IMR-90 (cell line): ENCODE measurements at regions not wholly inside any gene's neighbourhood (a gene's known extent, or its start where the extent isn't known, plus 50 kb on each side); places are given as distances from the start of the nearest gene placed in this dataset.

Source experiments
- ATAC-seq: fragments of 200-7000 bp; cut with Tn5 transposase; 2 replicates; pipeline ENCODE4 v1.9.1; 2020; ENCODE audit warnings: low read depth, mild to moderate bottlenecking, moderate library complexity
- BruUV-seq: library from RNA; stranded (reverse); fragments of 400-500 nt; replicated peaks from 2 replicates; lab custom pipeline; 2021; lab: Mats Ljungman, UMichigan
- CTCF ChIA-PET: fragments of 300-600 bp; formaldehyde crosslinking; extraction: SDS; loops from one replicate; lab custom pipeline; 2021; ENCODE audit warnings: antibody characterized with exemption; lab: Yijun Ruan, JAX
- POLR2A ChIA-PET: fragments of 300-600 bp; sonication (Branson Sonifier 250); formaldehyde crosslinking; loops from one replicate; lab custom pipeline; 2022; ENCODE audit warnings: antibody characterized with exemption; ENCODE audit not compliant: unreplicated experiment; lab: Charles Lee
- DNase-seq: peaks from one replicate; pipeline ENCODE4 v3.0.0; 2013
- H2AFZ ChIP-seq: replicated peaks from 2 replicates; pipeline ENCODE3; 2013; ENCODE audit warnings: low read length, mild to moderate bottlenecking; ENCODE audit not compliant: poor library complexity
- H2AK5ac ChIP-seq: 2 replicates; pipeline ENCODE4 v1.6.1; 2013; ENCODE audit warnings: low read depth, low read length, inconsistent platforms
- H2AK9ac ChIP-seq: replicated peaks from 2 replicates; pipeline ENCODE3; 2013; ENCODE audit warnings: mild to moderate bottlenecking, low read depth, low read length, moderate library complexity; ENCODE audit not compliant: poor library complexity
- H2BK120ac ChIP-seq: 2 replicates; pipeline ENCODE4 v1.6.1; 2013; ENCODE audit warnings: low read depth, low read length, inconsistent platforms
- H2BK15ac ChIP-seq: 3 replicates; pipeline ENCODE4 v1.6.1; 2013; ENCODE audit warnings: low read depth, low read length, inconsistent platforms
- H2BK20ac ChIP-seq: 2 replicates; pipeline ENCODE4 v1.6.1; 2013; ENCODE audit warnings: low read depth, mild to moderate bottlenecking, inconsistent platforms, low read length, moderate library complexity
- H2BK5ac ChIP-seq: 2 replicates; pipeline ENCODE4 v1.6.1; 2013; ENCODE audit warnings: mild to moderate bottlenecking, low read depth, low read length, inconsistent platforms; ENCODE audit not compliant: poor library complexity, severe bottlenecking
- H3K14ac ChIP-seq: replicated peaks from 2 replicates; pipeline ENCODE4 v1.6.1; 2013; ENCODE audit warnings: low read depth, low read length, inconsistent platforms
- H3K18ac ChIP-seq: 2 replicates; pipeline ENCODE4 v1.6.1; 2013; ENCODE audit warnings: low read depth, low read length, control low read depth
- H3K23ac ChIP-seq: 2 replicates; pipeline ENCODE4 v1.6.1; 2013; ENCODE audit warnings: low read depth, low read length, inconsistent platforms
- H3K27ac ChIP-seq: 2 replicates; pipeline ENCODE4 v1.5.1; 2013; ENCODE audit warnings: mild to moderate bottlenecking, control low read depth, low read length; ENCODE audit not compliant: insufficient read depth
- H3K27me3 ChIP-seq: 2 replicates; pipeline ENCODE4 v1.6.1; 2013; ENCODE audit warnings: low read length; ENCODE audit not compliant: control insufficient read depth, insufficient read depth
- H3K36me3 ChIP-seq: 2 replicates; pipeline ENCODE4 v1.6.1; 2013; ENCODE audit warnings: low read length, mixed read lengths; ENCODE audit not compliant: control insufficient read depth, insufficient read depth
- H3K4ac ChIP-seq: 2 replicates; pipeline ENCODE4 v1.6.1; 2013; ENCODE audit warnings: low read depth, low read length, inconsistent platforms
- H3K4me1 ChIP-seq: 2 replicates; pipeline ENCODE4 v1.6.1; 2013; ENCODE audit warnings: low read length, mixed read lengths; ENCODE audit not compliant: control insufficient read depth, insufficient read depth
- H3K4me2 ChIP-seq: 2 replicates; pipeline ENCODE4 v1.6.1; 2013; ENCODE audit warnings: low read depth, mild to moderate bottlenecking, control low read depth, low read length, moderate library complexity
- H3K4me3 ChIP-seq: 2 replicates; pipeline ENCODE4 v1.5.1; 2013; ENCODE audit warnings: low read depth, mild to moderate bottlenecking, control low read depth, low read length, moderate library complexity; ENCODE audit not compliant: insufficient read depth
- H3K56ac ChIP-seq: 2 replicates; pipeline ENCODE4 v1.6.1; 2013; ENCODE audit warnings: low read length, inconsistent platforms; ENCODE audit not compliant: insufficient read depth; ENCODE audit errors: extremely low read depth
- H3K79me1 ChIP-seq, 2 experiments: 2 replicates each; pipeline ENCODE4 v1.6.1; 2013; ENCODE audit warnings: low read length in 2 of 2, inconsistent platforms in 1 of 2, low read depth in 1 of 2
- H3K9ac ChIP-seq: 2 replicates; pipeline ENCODE4 v1.6.1; 2013; ENCODE audit warnings: low read depth, low read length, control low read depth
- H3K9me1 ChIP-seq: 2 replicates; pipeline ENCODE4 v1.6.1; 2013; ENCODE audit warnings: low read length, inconsistent platforms; ENCODE audit not compliant: insufficient read depth
- H3K9me3 ChIP-seq: 2 replicates; pipeline ENCODE4 v1.6.1; 2013; ENCODE audit warnings: low read length; ENCODE audit not compliant: control insufficient read depth, insufficient read depth
- H4K20me1 ChIP-seq: 2 replicates; pipeline ENCODE4 v1.6.1; 2013; ENCODE audit warnings: low read length, inconsistent platforms; ENCODE audit not compliant: insufficient read depth
- H4K5ac ChIP-seq: 2 replicates; pipeline ENCODE4 v1.6.1; 2013; ENCODE audit warnings: mild to moderate bottlenecking, low read depth, low read length, control low read depth
- H4K8ac ChIP-seq, 2 experiments: 2 replicates each; pipeline ENCODE4 v1.6.1; 2013; ENCODE audit warnings: low read depth in 2 of 2, low read length in 2 of 2, control low read depth in 1 of 2, inconsistent platforms in 1 of 2
- H4K91ac ChIP-seq: 2 replicates; pipeline ENCODE4 v1.6.1; 2013; ENCODE audit warnings: low read depth, low read length, inconsistent platforms; ENCODE audit not compliant: insufficient read depth
- CHD1 ChIP-seq: IDR thresholded peaks from 2 replicates; pipeline ENCODE4 v1.6.1; 2012; ENCODE audit warnings: low read depth, low read length, improper control_type of control experiment
- FOS ChIP-seq: fragments of 150-350 bp; IDR thresholded peaks from 2 replicates; pipeline ENCODE4 v1.6.1; 2016; ENCODE audit warnings: low read depth, low read length
- MAFK ChIP-seq: IDR thresholded peaks from 2 replicates; pipeline ENCODE4 v1.6.1; 2012; ENCODE audit warnings: low read depth, low read length, improper control_type of control experiment
- POLR2A ChIP-seq: IDR thresholded peaks from 2 replicates; pipeline ENCODE4 v1.6.1; 2012; ENCODE audit warnings: mild to moderate bottlenecking, low read depth, low read length
- RAD21 ChIP-seq: IDR thresholded peaks from 2 replicates; pipeline ENCODE4 v1.6.1; 2012; ENCODE audit warnings: low read length, improper control_type of control experiment
- RCOR1 ChIP-seq: IDR thresholded peaks from 2 replicates; pipeline ENCODE4 v1.6.1; 2012; ENCODE audit warnings: mild to moderate bottlenecking, low read length, improper control_type of control experiment; ENCODE audit not compliant: insufficient replicate concordance
- RFX5 ChIP-seq: IDR thresholded peaks from 2 replicates; pipeline ENCODE4 v1.8.0; 2012; ENCODE audit warnings: low read depth, mild to moderate bottlenecking, low read length, moderate library complexity
- SMC3 ChIP-seq: fragments of 150-350 bp; IDR thresholded peaks from 2 replicates; pipeline ENCODE4 v1.6.1; 2016; ENCODE audit warnings: low read depth, mild to moderate bottlenecking, antibody characterized with exemption, low read length, moderate library complexity
- WGBS, 2 experiments: methylation state at CpG; one replicate each; pipeline versions ENCODE4 v1.1.5 to v1.1.7; 2013; ENCODE audit warnings: missing lambda C conversion rate in 2 of 2; ENCODE audit not compliant: insufficient read length in 1 of 2; ENCODE audit errors: extremely low coverage in 2 of 2; 5-methylcytosine and 5-hydroxymethylcytosine counted together
- dilution Hi-C: fragments of 300-500 bp; cut with HindIII; formaldehyde crosslinking; loops from one replicate; pipeline ENCODE4 v1.14.3; 2018; ENCODE audit warnings: low sequenced_read_pairs; ENCODE audit not compliant: unreplicated experiment
- in situ Hi-C: fragments of 300-500 bp; cut with MboI; formaldehyde crosslinking; loops from 3 replicates; pipeline ENCODE4 v1.14.3; 2019; ENCODE audit warnings: low sequenced_read_pairs, inconsistent platforms, mixed read lengths
- intact Hi-C: fragments of 100-400 bp; cut with micrococcal nuclease; formaldehyde crosslinking; loops from 2 replicates; pipeline ENCODE4 v1.10.0; 2022
- TF ChIP-seq, protein P1 (sequence below): fragments of 150-350 bp; IDR thresholded peaks from 2 replicates; pipeline ENCODE4 v1.6.1; 2017; ENCODE audit warnings: mild to moderate bottlenecking, antibody characterized with exemption, low read length, low read depth

- 20% methylated on average over 1 of the region's 6 CpGs; no CpG with 5 or more reads in 1 of the 2 experiments for WGBS, 2 experiments
Measured at GRCh38 chr4:18616720-18617119, 595.2 kb upstream of the LCORL start.

More at GRCh38 chr4:18616720-18617119, 595.2 kb upstream of the LCORL start:
- H4K91ac ChIP-seq = no peak overlapping the region
- no peak overlapping the region for H3K4me2 ChIP-seq
- no peak overlapping the region for H3K9ac ChIP-seq
- no peak overlapping the region for H3K18ac ChIP-seq
- CTCF ChIA-PET = no interaction called here
- no peaks in the 10 kb centered on the region for H4K20me1 ChIP-seq
- H3K4me3 ChIP-seq = no peak overlapping the region
- no peaks in the 10 kb centered on the region for H3K79me1 ChIP-seq
- no peaks in the 10 kb centered on the region for H3K27me3 ChIP-seq
- H2AK9ac ChIP-seq = no peak overlapping the region
- no peak overlapping the region for H2BK120ac ChIP-seq
- no peaks in the 10 kb centered on the region for H3K36me3 ChIP-seq
- no peaks in the 10 kb centered on the region for H3K4me1 ChIP-seq
- BruUV-seq = no TSS peak
- H2AFZ ChIP-seq = no peak overlapping the region
- dilution Hi-C loops = no loop called here
- no peak overlapping the region for H3K27ac ChIP-seq
- in situ Hi-C loops = no loop called here
- no peak overlapping the region for H2BK15ac ChIP-seq
- H3K23ac ChIP-seq = no peak overlapping the region
- H2AK5ac ChIP-seq = no peak overlapping the region
- no peak overlapping the region for H2BK5ac ChIP-seq
- ATAC-seq (no peak), DNase-seq (no peak)
- H3K4ac ChIP-seq = no peak overlapping the region
- no peaks in the 10 kb centered on the region; the same call in 1 of the 2 replicates for H3K9me3 ChIP-seq
- H3K56ac ChIP-seq = no peak overlapping the region
- H4K8ac ChIP-seq = no peak overlapping the region
- H2BK20ac ChIP-seq = no peak overlapping the region
- H3K14ac ChIP-seq = no peak overlapping the region
- TF ChIP-seq RAD21 = no peak
- TF ChIP-seq RCOR1 = no peak
- no peak for TF ChIP-seq POLR2A
- TF ChIP-seq SMC3 = no peak
- TF ChIP-seq, protein P1, sequence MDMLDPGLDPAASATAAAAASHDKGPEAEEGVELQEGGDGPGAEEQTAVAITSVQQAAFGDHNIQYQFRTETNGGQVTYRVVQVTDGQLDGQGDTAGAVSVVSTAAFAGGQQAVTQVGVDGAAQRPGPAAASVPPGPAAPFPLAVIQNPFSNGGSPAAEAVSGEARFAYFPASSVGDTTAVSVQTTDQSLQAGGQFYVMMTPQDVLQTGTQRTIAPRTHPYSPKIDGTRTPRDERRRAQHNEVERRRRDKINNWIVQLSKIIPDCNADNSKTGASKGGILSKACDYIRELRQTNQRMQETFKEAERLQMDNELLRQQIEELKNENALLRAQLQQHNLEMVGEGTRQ = no peak
- TF ChIP-seq RFX5 = no peak
- no peak for TF ChIP-seq FOS
- no peak for TF ChIP-seq MAFK
- TF ChIP-seq CHD1 = no peak
- POLR2A ChIA-PET = no interaction called here
- H4K5ac ChIP-seq = no peak overlapping the region
- no peaks in the 10 kb centered on the region for H3K9me1 ChIP-seq
- intact Hi-C loops = no loop called here
